ENCODE measurements at regions not wholly inside any gene's neighbourhood (a gene's known extent, or its start where the extent isn't known, plus 50 kb on each side); places are given as distances from the start of the nearest gene placed in this dataset.
"Not testable (repeated sequence)": the region's sequence is repeated elsewhere in the genome, so short reads cannot be mapped to it uniquely, and the experiment has no call there.

DNA sequence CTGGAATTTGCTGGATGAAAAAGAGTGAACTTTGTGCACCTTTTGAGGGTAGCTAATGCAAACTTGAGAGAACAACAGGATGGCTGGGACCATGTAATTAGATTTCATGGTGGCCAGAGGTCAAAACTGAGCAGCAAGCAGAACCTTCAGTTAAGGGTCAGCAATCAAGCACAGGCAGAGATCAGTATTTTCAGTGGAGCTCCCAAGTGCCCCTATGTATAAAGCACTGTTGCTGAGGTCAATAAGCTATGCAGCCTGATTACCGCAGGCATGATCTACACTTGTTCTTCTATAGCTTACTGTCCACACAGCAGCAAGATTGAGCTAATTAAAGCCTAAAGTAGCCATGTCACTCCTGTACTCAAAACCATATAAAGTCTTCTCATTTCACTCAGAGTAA lies 62.1 kb upstream of the TMC1 start:
- no peaks in the 10 kb centered on the region for H3K36me3 ChIP-seq (ENCODE audit: control insufficient read depth in 4 of 4, insufficient read depth in 4 of 4, low read length in 3 of 4)
- DNase-seq = no peak
- H3K27me3 ChIP-seq (replicated peaks in 2 of 5; ENCODE audit: control insufficient read depth in 4 of 5, insufficient read depth in 5 of 5, low read length in 4 of 5) = peaks cover 0 to 7% (median 5%) of the 10 kb centered on the region in 5 experiments
- WGBS (ENCODE audit: insufficient coverage) = 100% methylated on average over 1 of the region's 1 CpG
- peaks cover 3 to 4% (median 3%) of the 10 kb centered on the region in 4 experiments for H3K4me1 ChIP-seq (ENCODE audit: control extremely low read depth in 1 of 4, control insufficient read depth in 4 of 4, insufficient read depth in 4 of 4, low read length in 3 of 4)
- H3K27ac ChIP-seq (ENCODE audit: insufficient read depth in 1 of 2, low read depth in 1 of 2, low read length in 2 of 2, poor library complexity in 1 of 2, severe bottlenecking in 2 of 2) = no peak overlapping the region
- H3K4me3 ChIP-seq (ENCODE audit: control insufficient read depth in 1 of 7, extremely low read depth in 1 of 7, insufficient read depth in 4 of 7, low read depth in 2 of 7, low read length in 6 of 7) = no peak overlapping the region
- ChIA-PET POLR2A (no interaction called here), CTCF (interaction anchor here (1.0 to 1.4 kb wide), 2 partner anchors 16 to 94 kb away, joined by 3 read pairs; no protein-coding TSS in a partner anchor)
- H3K9me3 ChIP-seq (ENCODE audit: control extremely low read depth in 1 of 5, control insufficient read depth in 4 of 5, insufficient read depth in 2 of 5, low read depth in 1 of 5, low read length in 4 of 5) = no peaks in the 10 kb centered on the region

DNA sequence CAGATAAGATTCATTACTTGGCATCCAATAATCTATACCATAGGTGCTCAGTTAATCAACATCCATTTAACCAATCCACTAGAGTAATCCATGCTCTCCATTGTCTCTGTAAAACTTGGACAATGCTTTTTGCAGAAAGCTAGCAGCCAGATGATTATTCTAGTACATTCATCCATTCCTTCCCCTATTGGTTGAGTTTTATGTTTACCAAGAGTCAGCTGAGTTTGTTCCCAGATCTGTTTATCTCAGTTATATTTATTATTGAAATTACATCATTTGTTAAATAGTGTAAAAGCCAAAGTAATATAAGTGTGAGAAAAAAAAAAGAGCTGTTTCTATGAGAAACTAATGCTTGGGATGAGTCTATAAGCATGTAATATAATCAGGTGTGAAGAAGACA lies 63.3 kb upstream of the TMC1 start:
- DNase-seq = no peak
- ChIA-PET POLR2A (interaction anchor here (0.5 kb wide), 1 partner anchor 45 kb away, joined by 3 read pairs; no protein-coding TSS in a partner anchor), CTCF (interaction anchor here (1.4 kb wide), 1 partner anchor 92 kb away, joined by 3 read pairs; no protein-coding TSS in a partner anchor)
- H3K36me3 ChIP-seq (ENCODE audit: control insufficient read depth in 4 of 4, insufficient read depth in 4 of 4, low read length in 3 of 4) = no peaks in the 10 kb centered on the region
- H3K27ac ChIP-seq (ENCODE audit: insufficient read depth in 1 of 2, low read depth in 1 of 2, low read length in 2 of 2, poor library complexity in 1 of 2, severe bottlenecking in 2 of 2) = no peak overlapping the region
- H3K4me1 ChIP-seq (ENCODE audit: control extremely low read depth in 1 of 4, control insufficient read depth in 4 of 4, insufficient read depth in 4 of 4, low read length in 3 of 4) = no peaks in the 10 kb centered on the region
- H3K9me3 ChIP-seq (ENCODE audit: control extremely low read depth in 1 of 5, control insufficient read depth in 4 of 5, insufficient read depth in 2 of 5, low read depth in 1 of 5, low read length in 4 of 5) = no peaks in the 10 kb centered on the region
- H3K27me3 ChIP-seq (replicated peaks in 2 of 5; ENCODE audit: control insufficient read depth in 4 of 5, insufficient read depth in 5 of 5, low read length in 4 of 5) = peaks cover 0 to 7% (median 5%) of the 10 kb centered on the region in 5 experiments
- H3K4me3 ChIP-seq (ENCODE audit: control insufficient read depth in 1 of 7, extremely low read depth in 1 of 7, insufficient read depth in 4 of 7, low read depth in 2 of 7, low read length in 6 of 7) = no peak overlapping the region

DNA sequence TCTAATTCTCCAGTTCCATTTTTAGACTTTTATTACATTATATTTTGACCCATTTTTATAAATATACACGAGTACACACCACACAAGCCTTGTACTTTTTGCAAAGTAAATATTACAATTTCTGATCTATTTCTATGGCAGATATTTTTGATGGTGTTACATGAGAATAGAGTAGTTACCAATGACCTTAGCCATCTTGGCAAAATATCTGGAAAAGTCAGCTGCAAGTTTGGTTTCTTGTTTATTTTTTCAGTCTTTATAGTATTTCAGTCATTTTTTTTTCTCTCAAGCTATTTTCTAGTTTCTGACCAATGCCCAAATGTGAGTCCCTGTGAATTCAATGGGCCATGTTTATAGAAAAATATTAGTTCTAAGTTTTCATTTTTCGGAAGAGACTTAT lies 64.0 kb upstream of the TMC1 start:
- no CpG with 5 or more reads among the region's 2 CpGs for WGBS (ENCODE audit: insufficient coverage)
- Histone ChIP-seq H3K4me1 (ENCODE audit: control extremely low read depth in 1 of 4, control insufficient read depth in 4 of 4, insufficient read depth in 4 of 4, low read length in 3 of 4) (no peaks in the 10 kb centered on the region), H3K27me3 (replicated peaks in 2 of 5; ENCODE audit: control insufficient read depth in 4 of 5, insufficient read depth in 5 of 5, low read length in 4 of 5) (peaks cover 0 to 7% (median 5%) of the 10 kb centered on the region in 5 experiments), H3K9me3 (ENCODE audit: control extremely low read depth in 1 of 5, control insufficient read depth in 4 of 5, insufficient read depth in 2 of 5, low read depth in 1 of 5, low read length in 4 of 5) (no peaks in the 10 kb centered on the region), H3K4me3 (ENCODE audit: control insufficient read depth in 1 of 7, extremely low read depth in 1 of 7, insufficient read depth in 4 of 7, low read depth in 2 of 7, low read length in 6 of 7) (no peak overlapping the region), H3K27ac (ENCODE audit: insufficient read depth in 1 of 2, low read depth in 1 of 2, low read length in 2 of 2, poor library complexity in 1 of 2, severe bottlenecking in 2 of 2) (no peak overlapping the region), H3K36me3 (ENCODE audit: control insufficient read depth in 4 of 4, insufficient read depth in 4 of 4, low read length in 3 of 4) (no peaks in the 10 kb centered on the region)
- DNase-seq = no peak
- POLR2A ChIA-PET = no interaction called here
- CTCF ChIA-PET = no interaction called here

DNA sequence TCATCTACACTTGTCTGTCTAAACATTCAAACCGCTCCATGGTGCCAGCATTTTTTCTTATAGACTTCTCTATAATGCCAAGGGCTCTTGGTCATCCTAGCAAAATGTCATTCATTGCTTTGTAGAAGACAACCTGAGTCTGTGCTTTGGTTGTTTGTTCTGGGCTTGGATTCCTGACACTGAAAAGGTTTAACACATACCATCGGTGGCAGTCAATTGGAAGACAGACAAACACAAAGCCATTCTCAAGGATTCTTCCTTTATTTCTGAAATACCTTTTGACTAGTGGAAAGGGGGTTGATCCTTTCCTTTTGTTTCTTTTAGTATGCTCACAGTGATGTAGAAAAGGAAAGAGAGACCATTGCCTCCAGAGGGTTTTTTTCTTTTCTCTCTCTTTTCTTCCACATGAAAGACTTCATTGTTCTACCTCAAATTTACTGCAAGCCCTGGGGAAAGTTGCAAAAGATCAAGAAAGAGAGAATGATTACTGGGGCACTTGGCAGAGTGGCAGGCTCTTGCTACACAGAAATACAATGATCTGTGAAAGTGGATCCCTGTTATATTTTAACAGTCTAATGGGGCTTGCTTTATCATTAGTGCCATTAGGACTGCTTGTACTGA lies 66.4 kb upstream of the TMC1 start:
- 100% methylated on average over 1 of the region's 2 CpGs for WGBS (ENCODE audit: insufficient coverage)
- ChIA-PET CTCF (interaction anchor here (0.6 kb wide), 1 partner anchor 23 kb away, joined by 3 read pairs; no protein-coding TSS in a partner anchor), POLR2A (no interaction called here)
- Histone ChIP-seq H3K9me3 (ENCODE audit: control extremely low read depth in 1 of 5, control insufficient read depth in 4 of 5, insufficient read depth in 2 of 5, low read depth in 1 of 5, low read length in 4 of 5) (no peaks in the 10 kb centered on the region), H3K36me3 (ENCODE audit: control insufficient read depth in 4 of 4, insufficient read depth in 4 of 4, low read length in 3 of 4) (no peaks in the 10 kb centered on the region), H3K27ac (ENCODE audit: insufficient read depth in 1 of 2, low read depth in 1 of 2, low read length in 2 of 2, poor library complexity in 1 of 2, severe bottlenecking in 2 of 2) (no peak overlapping the region), H3K27me3 (replicated peaks in 2 of 5; ENCODE audit: control insufficient read depth in 4 of 5, insufficient read depth in 5 of 5, low read length in 4 of 5) (peaks cover 0 to 7% (median 5%) of the 10 kb centered on the region in 5 experiments), H3K4me1 (ENCODE audit: control extremely low read depth in 1 of 4, control insufficient read depth in 4 of 4, insufficient read depth in 4 of 4, low read length in 3 of 4) (no peaks in the 10 kb centered on the region), H3K4me3 (ENCODE audit: control insufficient read depth in 1 of 7, extremely low read depth in 1 of 7, insufficient read depth in 4 of 7, low read depth in 2 of 7, low read length in 6 of 7) (no peak overlapping the region)
- no peak for DNase-seq

DNA sequence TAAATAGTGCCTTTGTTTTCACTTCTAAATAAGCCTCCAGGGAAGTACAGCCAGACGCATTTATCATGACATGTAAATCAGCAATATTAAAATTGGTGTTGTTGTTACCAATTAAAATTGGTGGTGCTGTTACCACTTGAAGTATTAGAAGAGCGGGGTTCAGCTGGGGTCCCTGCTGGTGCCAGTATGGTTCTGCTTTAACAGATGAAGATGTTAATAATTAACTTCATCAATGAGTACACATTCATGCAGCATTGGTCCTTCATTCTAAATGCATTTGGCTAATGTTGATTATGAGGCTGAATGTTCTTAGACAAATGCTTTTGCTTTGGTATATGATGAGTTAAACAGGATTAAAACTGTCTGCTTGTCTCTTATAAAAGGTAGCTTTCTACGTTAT lies 67.6 kb upstream of the TMC1 start:
- Histone ChIP-seq H3K27me3 (replicated peaks in 2 of 5; ENCODE audit: control insufficient read depth in 4 of 5, insufficient read depth in 5 of 5, low read length in 4 of 5) (peaks cover 0 to 14% (median 8%) of the 10 kb centered on the region in 5 experiments), H3K9me3 (ENCODE audit: control extremely low read depth in 1 of 5, control insufficient read depth in 4 of 5, insufficient read depth in 2 of 5, low read depth in 1 of 5, low read length in 4 of 5) (no peaks in the 10 kb centered on the region), H3K4me3 (ENCODE audit: control insufficient read depth in 1 of 7, extremely low read depth in 1 of 7, insufficient read depth in 4 of 7, low read depth in 2 of 7, low read length in 6 of 7) (no peak overlapping the region), H3K27ac (ENCODE audit: insufficient read depth in 1 of 2, low read depth in 1 of 2, low read length in 2 of 2, poor library complexity in 1 of 2, severe bottlenecking in 2 of 2) (no peak overlapping the region), H3K4me1 (ENCODE audit: control extremely low read depth in 1 of 4, control insufficient read depth in 4 of 4, insufficient read depth in 4 of 4, low read length in 3 of 4) (no peaks in the 10 kb centered on the region), H3K36me3 (ENCODE audit: control insufficient read depth in 4 of 4, insufficient read depth in 4 of 4, low read length in 3 of 4) (no peaks in the 10 kb centered on the region)
- WGBS (ENCODE audit: insufficient coverage) = no CpG with 5 or more reads among the region's 3 CpGs
- no peak for DNase-seq
- ChIA-PET POLR2A (no interaction called here), CTCF (no interaction called here)

DNA sequence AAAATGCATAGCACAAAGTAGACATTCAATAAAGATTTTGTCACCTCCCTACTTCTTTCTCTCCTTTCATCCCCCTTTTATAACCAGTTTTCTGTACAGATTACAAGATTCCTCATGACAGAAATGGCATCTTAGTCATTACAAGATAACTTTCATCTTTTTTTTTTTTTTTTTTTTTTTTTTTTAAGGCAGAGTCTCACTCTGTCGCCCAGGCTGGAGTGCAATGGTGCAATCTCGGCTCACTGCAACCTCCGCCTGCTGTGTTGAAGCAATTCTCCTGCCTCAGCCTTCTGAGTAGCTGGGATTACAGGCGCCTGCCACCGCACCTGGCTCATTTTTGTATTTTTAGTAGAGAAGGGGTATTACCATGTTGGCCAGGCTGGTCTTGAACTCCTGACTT lies 75.2 kb upstream of the TMC1 start:
- Histone ChIP-seq H3K27me3 (replicated peaks in 2 of 5; ENCODE audit: control insufficient read depth in 4 of 5, insufficient read depth in 5 of 5, low read length in 4 of 5) (peaks cover 3 to 51% (median 16%) of the 10 kb centered on the region in 5 experiments), H3K4me1 (ENCODE audit: control extremely low read depth in 1 of 4, control insufficient read depth in 4 of 4, insufficient read depth in 4 of 4, low read length in 3 of 4) (peaks cover 3 to 18% (median 7%) of the 10 kb centered on the region in 4 experiments)
- H3K4me3 ChIP-seq (ENCODE audit: control insufficient read depth in 1 of 7, extremely low read depth in 1 of 7, insufficient read depth in 4 of 7, low read depth in 2 of 7, low read length in 6 of 7); H3K27ac ChIP-seq (ENCODE audit: insufficient read depth in 1 of 2, low read depth in 1 of 2, low read length in 2 of 2, poor library complexity in 1 of 2, severe bottlenecking in 2 of 2); H3K9me3 ChIP-seq (ENCODE audit: control extremely low read depth in 1 of 5, control insufficient read depth in 4 of 5, insufficient read depth in 2 of 5, low read depth in 1 of 5, low read length in 4 of 5); POLR2A ChIA-PET; H3K36me3 ChIP-seq (ENCODE audit: control insufficient read depth in 4 of 4, insufficient read depth in 4 of 4, low read length in 3 of 4); DNase-seq: not testable (repeated sequence)
- 100% methylated on average over 3 of the region's 5 CpGs for WGBS (ENCODE audit: insufficient coverage)
- CTCF ChIA-PET = interaction anchor here (0.9 kb wide), 1 partner anchor 77 kb away, joined by 3 read pairs; no protein-coding TSS in a partner anchor

DNA sequence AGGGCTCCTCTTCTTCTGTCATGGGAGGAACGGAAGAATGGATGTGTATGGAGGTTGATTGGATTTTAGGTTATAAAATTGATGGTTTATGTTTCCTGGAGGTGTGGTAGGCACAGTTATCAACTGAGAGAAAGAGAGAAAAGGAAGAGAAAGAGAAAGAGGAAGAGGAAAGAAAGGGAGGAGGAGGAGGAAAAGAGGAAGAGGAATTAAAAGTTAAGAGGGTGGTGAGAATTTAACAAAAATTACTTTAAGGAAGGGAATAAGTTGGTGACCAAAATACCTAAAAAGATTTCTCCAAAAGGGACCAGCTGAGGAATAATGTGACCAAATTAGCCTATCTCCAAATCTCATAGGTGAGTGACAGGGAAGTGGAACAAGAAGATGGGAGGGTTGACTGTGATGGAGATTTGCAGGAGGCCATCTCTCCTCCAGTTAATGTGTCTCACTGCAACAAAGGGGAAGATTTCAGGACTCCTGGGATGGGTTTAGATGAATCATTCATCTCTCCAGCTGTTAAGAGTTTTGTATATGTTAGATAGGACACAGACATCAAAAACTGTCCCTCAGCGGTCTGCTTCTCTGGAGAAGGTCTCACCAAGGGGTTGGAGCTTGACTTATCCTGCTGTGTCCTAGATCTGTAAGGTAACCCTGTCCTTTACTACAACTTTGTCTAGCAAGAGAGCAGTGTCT lies 76.0 kb upstream of the TMC1 start:
- peaks cover 3 to 18% (median 7%) of the 10 kb centered on the region in 4 experiments for H3K4me1 ChIP-seq (ENCODE audit: control extremely low read depth in 1 of 4, control insufficient read depth in 4 of 4, insufficient read depth in 4 of 4, low read length in 3 of 4)
- 80% methylated on average over 1 of the region's 2 CpGs for WGBS (ENCODE audit: insufficient coverage)
- no peak for DNase-seq
- ChIA-PET CTCF (interaction anchor here (1.3 kb wide), 1 partner anchor 20 kb away, joined by 3 read pairs; no protein-coding TSS in a partner anchor), POLR2A (no interaction called here)
- no peak overlapping the region for H3K27ac ChIP-seq (ENCODE audit: insufficient read depth in 1 of 2, low read depth in 1 of 2, low read length in 2 of 2, poor library complexity in 1 of 2, severe bottlenecking in 2 of 2)
- H3K9me3 ChIP-seq (ENCODE audit: control extremely low read depth in 1 of 5, control insufficient read depth in 4 of 5, insufficient read depth in 2 of 5, low read depth in 1 of 5, low read length in 4 of 5) = no peaks in the 10 kb centered on the region
- peaks cover 3 to 58% (median 21%) of the 10 kb centered on the region in 5 experiments for H3K27me3 ChIP-seq (replicated peaks in 2 of 5; ENCODE audit: control insufficient read depth in 4 of 5, insufficient read depth in 5 of 5, low read length in 4 of 5)
- no peak overlapping the region for H3K4me3 ChIP-seq (ENCODE audit: control insufficient read depth in 1 of 7, extremely low read depth in 1 of 7, insufficient read depth in 4 of 7, low read depth in 2 of 7, low read length in 6 of 7)
- H3K36me3 ChIP-seq (ENCODE audit: control insufficient read depth in 4 of 4, insufficient read depth in 4 of 4, low read length in 3 of 4) = no peaks in the 10 kb centered on the region
